ENCODE measurements at regions not wholly inside any gene's neighbourhood (a gene's known extent, or its start where the extent isn't known, plus 50 kb on each side); places are given as distances from the start of the nearest gene placed in this dataset.

GRCh38 chr18:41004324-41004723, 950.7 kb upstream of the PIK3C3 start:
- DNase-seq (ENCODE audit: low read depth in 2 of 3, low spot score in 2 of 3): no peak

DNA sequence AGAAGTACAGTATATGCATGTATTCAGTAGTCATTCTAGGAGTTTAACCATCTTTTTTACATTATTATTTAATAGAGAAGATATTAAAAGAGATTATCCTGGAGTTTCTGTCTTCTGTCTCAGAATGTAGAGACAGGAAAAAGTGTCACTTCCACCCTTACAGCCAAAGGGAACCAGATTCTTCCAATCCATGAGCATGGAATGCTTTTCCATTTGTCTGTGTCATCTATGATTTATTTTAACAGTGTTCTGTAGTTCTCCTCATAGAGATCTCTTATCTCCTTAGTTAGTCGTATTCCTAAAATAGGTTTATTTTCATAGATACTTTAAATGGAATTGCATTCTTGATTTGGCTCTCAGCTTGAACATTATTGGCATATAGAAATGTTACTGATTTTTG, 959.5 kb upstream of the PIK3C3 start:
- DNase-seq (ENCODE audit: low read depth in 2 of 3, low spot score in 2 of 3): no peak

DNA sequence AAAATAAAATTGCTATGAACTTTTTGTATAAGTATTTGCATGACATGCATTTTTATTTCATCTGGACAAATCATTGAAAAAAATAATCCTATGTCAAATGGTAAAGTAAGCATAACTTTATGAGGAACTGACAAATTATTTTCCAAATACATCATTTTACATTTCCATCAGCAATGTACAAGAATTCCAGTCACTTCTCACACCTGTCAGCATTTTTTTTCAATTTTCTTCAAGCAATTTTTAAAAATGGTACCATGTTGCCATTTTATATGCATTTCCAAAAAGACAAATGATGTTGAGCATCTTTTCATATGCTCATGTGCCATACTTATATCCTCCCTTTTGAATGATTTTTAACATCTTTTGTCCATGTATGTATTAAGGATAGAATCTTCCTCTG, 961.7 kb upstream of the PIK3C3 start:
- no peak for DNase-seq (ENCODE audit: low read depth in 2 of 3, low spot score in 2 of 3)

DNA sequence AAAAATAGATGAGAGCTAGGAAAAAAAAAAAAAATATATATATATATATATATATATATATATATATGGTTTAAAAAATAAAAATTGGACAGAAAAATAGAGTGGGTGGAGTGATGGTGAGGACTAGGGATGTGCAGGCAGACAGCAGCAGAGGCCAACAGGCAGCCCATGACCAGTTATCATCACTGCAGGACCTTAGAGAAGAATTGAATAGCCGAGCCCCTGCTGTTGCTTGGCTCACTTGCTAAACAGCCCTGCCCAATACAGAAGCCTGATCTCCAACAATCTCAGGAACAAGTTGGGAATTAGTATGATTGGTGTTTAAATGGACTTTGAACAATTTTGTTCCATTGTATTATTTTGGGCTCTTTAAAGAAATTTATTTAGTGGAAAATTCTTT, 967.5 kb upstream of the PIK3C3 start:
- no peak for DNase-seq (ENCODE audit: low read depth in 2 of 3, low spot score in 2 of 3)

- DNase-seq (ENCODE audit: low read depth in 2 of 3, low spot score in 2 of 3): no peak
Measured at GRCh38 chr18:40985436-40985835, 969.6 kb upstream of the PIK3C3 start.

DNA sequence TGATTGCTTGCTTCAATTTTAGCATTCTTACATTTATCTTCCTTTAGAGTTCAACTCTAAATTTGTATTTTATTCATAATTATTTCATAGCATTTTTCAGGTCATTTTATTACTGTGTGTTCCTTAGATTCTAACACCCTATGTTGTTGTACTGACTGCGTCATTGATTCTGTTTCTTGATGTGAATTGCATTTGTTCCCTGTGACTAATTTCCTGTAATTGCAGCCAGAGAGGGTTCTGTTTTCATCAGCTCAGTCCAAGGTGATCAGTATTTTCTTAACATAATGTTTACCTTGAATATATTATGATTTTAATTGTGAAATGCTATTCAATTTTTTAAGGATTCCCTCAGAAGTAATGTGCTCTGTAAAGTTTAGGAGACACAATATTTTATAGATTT, 970.2 kb upstream of the PIK3C3 start:
- DNase-seq (ENCODE audit: low read depth in 2 of 3, low spot score in 2 of 3): no peak

- no peak for DNase-seq (ENCODE audit: low read depth in 2 of 3, low spot score in 2 of 3)
Measured at GRCh38 chr18:40983835-40984234, 971.2 kb upstream of the PIK3C3 start.

- DNase-seq (ENCODE audit: low read depth in 2 of 3, low spot score in 2 of 3): no peak
Measured at GRCh38 chr18:40980171-40980570, 974.9 kb upstream of the PIK3C3 start.

GRCh38 chr18:40976050-40976449, 979.0 kb upstream of the PIK3C3 start:
- no peak for DNase-seq (ENCODE audit: low read depth in 2 of 3, low spot score in 2 of 3)

- DNase-seq (ENCODE audit: low read depth in 2 of 3, low spot score in 2 of 3): no peak
Measured at GRCh38 chr18:40974448-40974847, 980.6 kb upstream of the PIK3C3 start.

- DNase-seq (ENCODE audit: low read depth in 2 of 3, low spot score in 2 of 3): no peak
Measured at GRCh38 chr18:40962784-40963183, 992.2 kb upstream of the PIK3C3 start.

DNA sequence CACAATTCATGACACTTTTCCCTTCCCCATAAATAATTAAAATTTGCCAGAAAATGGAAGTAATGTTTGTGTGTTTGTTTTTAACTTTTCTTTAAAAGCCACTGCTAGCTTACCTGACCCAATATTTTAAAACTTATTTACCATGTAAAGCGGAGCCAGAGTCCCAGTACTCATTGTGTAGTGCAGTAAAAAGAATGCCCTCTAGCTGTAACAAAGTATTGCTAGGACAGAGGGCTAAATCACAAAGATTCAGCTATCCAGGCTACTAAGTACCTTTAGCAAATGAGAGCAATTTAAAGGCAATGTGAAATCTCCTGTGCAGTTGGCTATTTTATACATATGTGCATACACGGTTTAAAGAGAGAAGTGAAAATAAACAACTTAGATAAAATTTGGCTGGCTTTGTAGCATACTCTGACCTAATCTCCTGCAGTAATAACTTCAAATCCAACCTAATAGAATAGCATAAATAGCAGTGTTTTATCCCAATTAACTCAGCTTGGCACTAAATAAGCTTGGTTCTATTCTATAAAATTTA, 997.4 kb upstream of the PIK3C3 start:
- no peak for DNase-seq (ENCODE audit: low read depth in 2 of 3, low spot score in 2 of 3)

DNA sequence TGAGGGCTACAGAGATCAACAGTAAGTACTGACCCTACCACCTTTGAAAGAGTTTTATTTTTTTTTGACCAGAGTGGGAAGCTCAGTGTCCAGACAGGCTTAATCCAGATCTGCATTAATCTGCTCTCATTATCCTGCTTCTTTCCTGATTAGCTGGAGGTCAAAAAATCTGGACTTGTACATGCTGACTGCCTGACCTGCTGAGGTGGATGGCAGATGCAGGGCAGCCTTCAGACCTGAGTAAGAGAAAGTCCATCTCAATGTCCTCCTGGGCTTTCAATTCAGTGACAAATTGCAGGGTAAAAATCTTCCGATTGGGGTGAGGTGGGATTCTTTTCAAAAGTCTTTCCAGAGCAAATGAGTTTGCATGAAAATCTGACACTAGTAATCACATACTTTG, 998.8 kb upstream of the PIK3C3 start:
- DNase-seq (ENCODE audit: low read depth in 2 of 3, low spot score in 2 of 3): no peak

DNA sequence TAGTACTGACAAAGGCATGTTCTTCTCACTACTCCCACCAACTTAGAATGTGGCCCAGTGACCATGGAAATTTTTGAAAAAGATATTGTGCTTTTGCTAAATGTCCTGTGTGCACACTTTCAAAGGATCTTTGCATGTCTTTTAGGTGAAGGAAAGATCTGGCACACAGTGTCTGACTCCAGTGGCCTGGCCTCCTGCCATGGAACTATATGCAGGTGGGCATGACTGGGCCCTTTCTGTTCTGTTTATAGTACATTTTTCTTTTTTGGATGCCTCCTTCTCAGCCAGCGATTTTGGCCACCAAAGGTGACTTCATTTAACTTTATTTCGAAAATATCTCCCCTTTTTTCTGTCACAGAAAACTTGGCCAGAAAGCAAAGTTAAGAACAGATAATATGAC, 999.7 kb upstream of the PIK3C3 start:
- no peak for DNase-seq (ENCODE audit: low read depth in 2 of 3, low spot score in 2 of 3)

GRCh38 chr18:40949114-40949950, 1005.7 kb upstream of the PIK3C3 start:
- no peak for DNase-seq (ENCODE audit: low read depth in 2 of 3, low spot score in 2 of 3)

DNA sequence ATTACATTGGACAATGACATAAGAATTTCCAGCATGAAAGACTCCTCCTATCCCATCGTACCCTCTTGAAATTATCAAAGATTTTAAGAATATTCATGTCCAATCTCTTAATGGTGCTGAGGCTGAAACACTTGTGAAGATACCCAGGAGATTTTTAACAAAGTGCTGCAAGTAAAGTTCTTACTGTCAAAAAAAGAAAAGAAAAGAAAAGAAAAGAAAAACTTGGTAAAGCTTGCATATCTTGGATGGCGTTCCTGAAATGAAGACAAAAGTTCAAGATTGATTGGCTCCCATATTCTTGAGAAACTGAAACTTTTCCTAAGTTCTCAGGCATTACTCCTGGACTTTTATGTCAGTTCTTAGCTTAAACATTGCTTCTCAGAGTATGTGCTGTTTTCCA, 1010.5 kb upstream of the PIK3C3 start:
- no peak for DNase-seq (ENCODE audit: low read depth in 2 of 3, low spot score in 2 of 3)

DNA sequence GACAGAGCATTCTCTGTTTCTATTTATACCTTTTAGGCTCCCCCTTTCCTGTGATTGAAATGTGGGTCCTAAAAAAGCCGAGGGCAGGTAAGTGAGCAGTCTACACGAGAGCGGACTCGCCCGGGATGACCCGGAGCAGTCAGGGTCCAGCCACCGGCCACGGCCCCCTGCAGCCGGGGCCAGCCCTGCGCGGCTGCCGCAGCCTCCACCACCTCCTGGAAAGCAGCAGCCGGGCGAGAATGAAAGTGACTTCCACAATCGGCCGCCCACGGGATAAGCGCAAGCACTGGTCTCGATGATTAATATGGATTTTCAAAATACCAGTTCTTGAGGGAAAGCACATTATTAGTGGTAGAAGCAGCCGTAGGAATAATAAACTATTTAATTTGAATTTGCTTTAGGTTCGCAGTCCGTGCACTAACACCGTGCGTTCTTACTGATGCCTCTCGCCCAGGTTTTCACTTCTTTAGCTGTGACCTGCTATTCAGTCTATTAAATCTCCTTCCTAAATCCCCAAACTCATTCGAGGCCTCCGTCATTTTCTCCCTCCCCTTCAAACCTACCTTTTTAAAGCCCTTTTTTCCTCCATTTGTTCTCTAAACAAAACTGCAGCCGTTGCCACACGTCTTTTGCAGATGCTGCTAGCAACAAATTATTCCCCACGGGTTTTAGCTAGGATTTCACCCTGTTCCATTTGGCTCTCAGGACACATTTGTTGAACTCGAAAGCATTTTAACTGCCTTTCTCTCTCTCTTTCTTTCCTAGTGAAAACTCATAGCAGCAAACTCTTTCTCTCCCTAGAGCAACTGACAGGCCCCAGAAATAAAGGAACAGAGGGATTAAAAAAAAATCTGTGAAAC, 1015.1 kb upstream of the PIK3C3 start:
- no peak for DNase-seq (ENCODE audit: low read depth in 2 of 3, low spot score in 2 of 3)

GRCh38 chr18:40938615-40939014, 1016.4 kb upstream of the PIK3C3 start:
- DNase-seq (ENCODE audit: low read depth in 2 of 3, low spot score in 2 of 3): no peak

DNA sequence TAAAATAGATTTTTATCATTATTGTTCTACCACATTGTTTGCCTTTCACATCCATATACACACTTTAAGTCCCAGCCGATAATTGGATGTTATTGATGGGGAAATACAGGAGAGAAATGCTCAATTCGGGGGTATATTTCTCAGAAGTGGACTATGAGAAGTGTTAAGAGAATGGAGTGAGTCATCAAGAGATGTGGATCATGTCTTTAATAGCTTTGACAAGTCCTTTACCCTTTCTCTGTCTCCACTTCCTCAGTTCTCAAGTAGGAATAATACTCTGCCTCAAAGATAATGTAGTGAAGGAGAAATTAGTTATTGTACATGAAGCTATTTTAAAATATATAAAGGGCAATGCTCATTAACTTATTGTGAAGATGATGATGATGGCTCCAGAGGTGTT, 1017.6 kb upstream of the PIK3C3 start:
- no peak for DNase-seq (ENCODE audit: low read depth in 2 of 3, low spot score in 2 of 3)

DNA sequence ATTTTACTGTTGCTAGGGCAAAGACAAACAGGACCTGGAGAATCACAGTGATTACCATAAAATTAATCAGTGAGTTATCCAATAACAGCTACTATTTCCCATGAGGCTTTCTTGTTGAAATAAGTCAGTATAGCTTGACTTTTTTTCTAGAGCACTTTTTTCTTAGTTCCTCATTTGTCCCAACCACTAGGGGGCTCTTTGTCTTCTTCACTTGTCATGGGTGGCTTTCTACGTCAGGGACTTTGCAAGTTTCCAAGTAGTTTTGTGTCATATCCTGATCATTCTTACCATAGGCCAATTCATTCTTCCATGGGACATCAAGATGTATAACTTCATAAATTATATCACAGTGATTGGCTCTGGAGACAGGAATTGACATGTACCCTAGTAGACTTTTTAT, 1019.6 kb upstream of the PIK3C3 start:
- peak in 2 of 3 donors; percentile 14 to 65 for DNase-seq (ENCODE audit: low read depth in 2 of 3, low spot score in 2 of 3)

DNA sequence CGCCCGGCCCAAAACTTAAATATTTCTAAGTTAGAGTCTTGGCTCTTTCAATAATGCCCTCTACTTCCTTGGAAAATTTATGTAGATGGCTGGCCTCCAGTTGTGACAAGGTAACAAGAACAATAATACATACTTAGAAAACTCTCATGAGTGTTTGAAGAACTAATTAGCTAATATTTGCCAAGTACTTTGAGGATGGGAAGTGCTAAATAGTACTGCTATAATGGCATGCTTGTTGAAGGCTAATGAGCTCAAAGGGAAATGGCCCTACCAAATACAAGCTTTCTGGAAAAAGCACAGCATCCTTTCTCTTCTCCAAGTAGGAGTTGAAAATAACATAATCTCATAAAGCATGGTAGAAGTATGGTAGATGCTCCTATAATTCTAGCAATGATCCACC, 1022.2 kb upstream of the PIK3C3 start:
- DNase-seq (ENCODE audit: low read depth in 2 of 3, low spot score in 2 of 3): no peak
